NCI-H2196 (cell line): ENCODE measurements at regions not wholly inside any gene's neighbourhood (a gene's known extent, or its start where the extent isn't known, plus 50 kb on each side); places are given as distances from the start of the nearest gene placed in this dataset.
"Not testable (repeated sequence)": the region's sequence is repeated elsewhere in the genome, so short reads cannot be mapped to it uniquely, and the experiment has no call there.

Experiments
- DNase-seq: peaks from one replicate; lab custom pipeline; 2025; ENCODE audit not compliant: unreplicated experiment; lab: John Stamatoyannopoulos, UW

- DNase-seq, result no peak
Observed at GRCh38 chr15:23913081-23913480, 226.0 kb upstream of the NDN start.

GRCh38 chr15:23913635-23914034 is 226.5 kb upstream of the NDN start:
- no peak for DNase-seq

GRCh38 chr15:23924686-23925085 is 237.6 kb upstream of the NDN start:
- DNase-seq, result no peak

- no peak for DNase-seq
Observed at GRCh38 chr15:23954931-23955330, 267.8 kb upstream of the NDN start.

- no peak for DNase-seq
Observed at GRCh38 chr15:23983500-23984259, 296.6 kb upstream of the NDN start.

- DNase-seq, result no peak
Observed at GRCh38 chr15:23994273-23994672, 307.2 kb upstream of the NDN start.

GRCh38 chr15:23998056-23998455 is 311.0 kb upstream of the NDN start:
- no peak for DNase-seq

GRCh38 chr15:24008476-24008875 is 321.4 kb upstream of the NDN start:
- no peak for DNase-seq

GRCh38 chr15:24017470-24017869 is 330.4 kb upstream of the NDN start:
- DNase-seq, result no peak

- no peak for DNase-seq
Observed at GRCh38 chr15:24039683-24040082, 352.6 kb upstream of the NDN start.

- DNase-seq, result no peak
Observed at GRCh38 chr15:24054547-24055245, 367.6 kb upstream of the NDN start.

GRCh38 chr15:24067733-24068501 is 380.8 kb upstream of the NDN start:
- DNase-seq, result no peak

GRCh38 chr15:24075420-24076089 is 388.4 kb upstream of the NDN start:
- no peak for DNase-seq

GRCh38 chr15:24076090-24076784 is 389.1 kb upstream of the NDN start:
- DNase-seq, result no peak

GRCh38 chr15:24078310-24079029 is 391.4 kb upstream of the NDN start:
- no peak for DNase-seq

GRCh38 chr15:24088941-24089340 is 401.8 kb upstream of the NDN start:
- not testable (repeated sequence) for DNase-seq

GRCh38 chr15:24101503-24101902 is 414.4 kb upstream of the NDN start:
- not testable (repeated sequence) for DNase-seq

- DNase-seq, result not testable (repeated sequence)
Observed at GRCh38 chr15:24107524-24107923, 420.4 kb upstream of the NDN start.

GRCh38 chr15:24107948-24108347 is 420.8 kb upstream of the NDN start:
- not testable (repeated sequence) for DNase-seq

- DNase-seq, result not testable (repeated sequence)
Observed at GRCh38 chr15:24108349-24108748, 421.2 kb upstream of the NDN start.
